ENCODE measurements at regions not wholly inside any gene's neighbourhood (a gene's known extent, or its start where the extent isn't known, plus 50 kb on each side); places are given as distances from the start of the nearest gene placed in this dataset.

DNA sequence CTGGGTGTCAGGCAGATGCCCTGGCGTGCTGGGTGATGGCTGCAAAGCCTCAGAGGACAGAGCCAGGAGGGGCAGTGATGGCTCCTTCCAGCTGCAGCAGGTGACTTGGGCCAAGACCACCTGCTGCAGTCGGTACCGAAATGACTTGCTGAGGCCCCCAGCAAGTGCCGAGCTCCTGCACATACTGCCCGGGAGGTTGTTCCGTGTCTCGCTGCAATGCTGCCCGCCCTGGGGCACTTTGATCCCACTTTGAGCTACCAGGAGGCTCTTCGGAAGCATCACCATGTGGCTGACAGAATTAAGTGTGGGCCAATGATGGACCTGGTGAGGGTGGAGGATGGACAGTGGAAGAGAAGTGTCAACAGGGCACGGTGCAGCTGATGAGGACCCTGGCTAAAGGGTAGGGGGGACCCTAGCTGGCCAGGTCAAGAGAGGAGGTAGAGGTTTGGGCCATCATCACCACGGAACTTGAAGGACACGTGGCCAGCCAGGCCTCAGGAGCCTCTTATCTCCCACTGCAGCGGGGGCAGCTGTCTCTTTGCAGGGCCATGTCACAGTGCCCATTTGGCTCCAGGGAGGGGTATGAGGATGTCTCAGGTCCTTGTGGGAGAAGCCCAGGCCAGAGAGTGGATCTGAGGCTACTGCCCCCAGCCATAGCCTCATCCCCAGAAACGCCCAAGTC is 51.1 kb upstream of the NANOS1 start:
- TF ChIP-seq, protein P1, sequence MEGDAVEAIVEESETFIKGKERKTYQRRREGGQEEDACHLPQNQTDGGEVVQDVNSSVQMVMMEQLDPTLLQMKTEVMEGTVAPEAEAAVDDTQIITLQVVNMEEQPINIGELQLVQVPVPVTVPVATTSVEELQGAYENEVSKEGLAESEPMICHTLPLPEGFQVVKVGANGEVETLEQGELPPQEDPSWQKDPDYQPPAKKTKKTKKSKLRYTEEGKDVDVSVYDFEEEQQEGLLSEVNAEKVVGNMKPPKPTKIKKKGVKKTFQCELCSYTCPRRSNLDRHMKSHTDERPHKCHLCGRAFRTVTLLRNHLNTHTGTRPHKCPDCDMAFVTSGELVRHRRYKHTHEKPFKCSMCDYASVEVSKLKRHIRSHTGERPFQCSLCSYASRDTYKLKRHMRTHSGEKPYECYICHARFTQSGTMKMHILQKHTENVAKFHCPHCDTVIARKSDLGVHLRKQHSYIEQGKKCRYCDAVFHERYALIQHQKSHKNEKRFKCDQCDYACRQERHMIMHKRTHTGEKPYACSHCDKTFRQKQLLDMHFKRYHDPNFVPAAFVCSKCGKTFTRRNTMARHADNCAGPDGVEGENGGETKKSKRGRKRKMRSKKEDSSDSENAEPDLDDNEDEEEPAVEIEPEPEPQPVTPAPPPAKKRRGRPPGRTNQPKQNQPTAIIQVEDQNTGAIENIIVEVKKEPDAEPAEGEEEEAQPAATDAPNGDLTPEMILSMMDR (IDR thresholded peaks at IDR 0.05), result no peak
- no peak for TF ChIP-seq POLR2A (IDR thresholded peaks at IDR 0.05)

Measured in adrenal gland (tissue), 5 donors.